Liver (tissue), 8 donors: ENCODE measurements at regions not wholly inside any gene's neighbourhood (a gene's known extent, or its start where the extent isn't known, plus 50 kb on each side); places are given as distances from the start of the nearest gene placed in this dataset.

Source experiments
- DNase-seq: peaks from one replicate; pipeline ENCODE4 v3.0.0-alpha.2; 2017; ENCODE audit warnings: low spot score
- H3K27ac ChIP-seq, 2 donors: one replicate each; pipeline ENCODE4 v1.7.0; 2013; ENCODE audit warnings: inconsistent platforms in 2 of 2, low read length in 2 of 2, control low read depth in 1 of 2, low read depth in 1 of 2, mild to moderate bottlenecking in 1 of 2
- H3K27me3 ChIP-seq, 4 donors: one replicate each; pipeline versions ENCODE4 v1.6.1 to v1.7.0; 2013; ENCODE audit warnings: low read length in 3 of 4, inconsistent platforms in 1 of 4, mild to moderate bottlenecking in 1 of 4, moderate library complexity in 1 of 4; ENCODE audit not compliant: control insufficient read depth in 4 of 4, insufficient read depth in 4 of 4
- H3K36me3 ChIP-seq, 4 donors: one replicate each; pipeline versions ENCODE4 v1.6.1 to v1.7.0; 2013; ENCODE audit warnings: low read length in 3 of 4, mild to moderate bottlenecking in 3 of 4, low read depth in 1 of 4, moderate library complexity in 1 of 4; ENCODE audit not compliant: control insufficient read depth in 4 of 4, insufficient read depth in 3 of 4
- H3K4me1 ChIP-seq, 4 donors: one replicate each; pipeline versions ENCODE4 v1.6.1 to v1.7.0; 2013; ENCODE audit warnings: low read length in 3 of 4, mild to moderate bottlenecking in 3 of 4, moderate library complexity in 1 of 4; ENCODE audit not compliant: control insufficient read depth in 4 of 4, insufficient read depth in 4 of 4
- H3K4me3 ChIP-seq, 3 donors: one replicate each; pipeline versions ENCODE4 v1.6.1 to v1.7.0; 2013; ENCODE audit warnings: low read length in 3 of 3, control low read depth in 1 of 3, low read depth in 1 of 3, mild to moderate bottlenecking in 1 of 3
- H3K9ac ChIP-seq, 2 donors: one replicate each; pipeline ENCODE4 v1.7.0; 2013; ENCODE audit warnings: low read length in 2 of 2, mild to moderate bottlenecking in 2 of 2, moderate library complexity in 2 of 2, control low read depth in 1 of 2, low read depth in 1 of 2
- H3K9me3 ChIP-seq, 4 donors: one replicate each; pipeline versions ENCODE4 v1.6.1 to v1.7.0; 2013; ENCODE audit warnings: low read length in 3 of 4; ENCODE audit not compliant: control insufficient read depth in 4 of 4
- ATF3 ChIP-seq: IDR thresholded peaks from 2 replicates; pipeline ENCODE4 v1.6.1; 2016; ENCODE audit warnings: antibody characterized with exemption
- CTCF ChIP-seq: fragments of 150-350 bp; IDR thresholded peaks from 2 replicates; pipeline ENCODE4 v1.5.1; 2017; ENCODE audit warnings: improper control_type of control experiment, low read depth, low read length; ENCODE audit not compliant: missing input control
- EGR1 ChIP-seq, 2 donors: IDR thresholded peaks; 2 replicates each; pipeline ENCODE4 v1.6.1; 2016 to 2018; ENCODE audit warnings: antibody characterized with exemption in 2 of 2, low read depth in 2 of 2
- FOXA1 ChIP-seq: IDR thresholded peaks from 2 replicates; pipeline ENCODE4 v1.6.1; 2016; ENCODE audit warnings: antibody characterized with exemption
- FOXA2 ChIP-seq: IDR thresholded peaks from 2 replicates; pipeline ENCODE4 v1.6.1; 2016; ENCODE audit warnings: antibody characterized with exemption
- GABPA ChIP-seq, 2 donors: IDR thresholded peaks in 1 of 2; conservative IDR thresholded peaks in 1 of 2; 2 replicates each; pipeline ENCODE4 v1.6.1; 2016; ENCODE audit warnings: antibody characterized with exemption in 2 of 2, mild to moderate bottlenecking in 1 of 2, moderate library complexity in 1 of 2
- HNF4A ChIP-seq, 2 donors: conservative IDR thresholded peaks; 2 replicates each; pipeline ENCODE4 v1.6.1; 2016; ENCODE audit warnings: antibody characterized with exemption in 2 of 2, mild to moderate bottlenecking in 2 of 2
- HNF4G ChIP-seq: IDR thresholded peaks from 2 replicates; pipeline ENCODE4 v1.6.1; 2016; ENCODE audit warnings: antibody characterized with exemption
- JUND ChIP-seq, 2 donors: IDR thresholded peaks; 2 replicates each; pipeline ENCODE4 v1.6.1; 2016; ENCODE audit warnings: antibody characterized with exemption in 2 of 2
- MAX ChIP-seq: IDR thresholded peaks from 2 replicates; pipeline ENCODE4 v1.6.1; 2016; ENCODE audit warnings: antibody characterized with exemption
- NR2F2 ChIP-seq: IDR thresholded peaks from 2 replicates; pipeline ENCODE4 v1.6.1; 2016; ENCODE audit warnings: antibody characterized with exemption
- RAD21 ChIP-seq, 2 donors: IDR thresholded peaks; 2 replicates each; pipeline ENCODE4 v1.6.1; 2016; ENCODE audit warnings: antibody characterized with exemption in 2 of 2, mild to moderate bottlenecking in 2 of 2
- REST ChIP-seq: IDR thresholded peaks from 2 replicates; pipeline ENCODE4 v1.6.1; 2016; ENCODE audit warnings: antibody characterized with exemption, mild to moderate bottlenecking
- RXRA ChIP-seq, 2 donors: IDR thresholded peaks; 2 replicates each; pipeline ENCODE4 v1.6.1; 2017 to 2018; ENCODE audit warnings: antibody characterized with exemption in 2 of 2, mild to moderate bottlenecking in 1 of 2
- SP1 ChIP-seq: IDR thresholded peaks from 2 replicates; pipeline ENCODE4 v1.6.1; 2018; ENCODE audit warnings: antibody characterized with exemption, mild to moderate bottlenecking
- TAF1 ChIP-seq: conservative IDR thresholded peaks from 2 replicates; pipeline ENCODE4 v1.6.1; 2016; ENCODE audit warnings: antibody characterized with exemption, mild to moderate bottlenecking
- YY1 ChIP-seq: IDR thresholded peaks from 2 replicates; pipeline ENCODE4 v1.6.1; 2016; ENCODE audit warnings: antibody characterized with exemption, mild to moderate bottlenecking
- ZBTB33 ChIP-seq: IDR thresholded peaks from 2 replicates; pipeline ENCODE4 v1.6.1; 2016; ENCODE audit warnings: antibody characterized with exemption
- WGBS: extraction: QIAGEN DNeasy Blood & Tissue Kit; methylation state at CpG from one replicate; pipeline ENCODE4 v1.1.7; 2013; 5-methylcytosine and 5-hydroxymethylcytosine counted together
- donor health status: healthy.
- donor health status: healthy.
- donor health status: healthy.
- donor health status: healthy.
- donor health status: healthy.

- Histone ChIP-seq H3K4me1 (peaks cover 0 to 9% (median 0%) of the 10 kb centered on the region in 4 donors), H3K9me3 (peaks cover 5 to 6% (median 5%) of the 10 kb centered on the region in 4 donors), H3K36me3 (no peaks in the 10 kb centered on the region), H3K9ac (no peak overlapping the region), H3K27me3 (no peaks in the 10 kb centered on the region), H3K4me3 (no peak overlapping the region), H3K27ac (no peak overlapping the region)
- WGBS = 34% methylated on average over 6 of the region's 6 CpGs
- TF ChIP-seq ZBTB33 = peak; percentile 57
- peak; percentile 69 to 78 for TF ChIP-seq RXRA (IDR thresholded peaks at IDR 0.05)
- peak; percentile 57 for TF ChIP-seq FOXA2
- peak in 1 of 2 donors; percentile 66 for TF ChIP-seq JUND (IDR thresholded peaks at IDR 0.05)
- TF ChIP-seq NR2F2 = no peak
- peak; percentile 63 for TF ChIP-seq HNF4G
- TF ChIP-seq YY1 = no peak
- no peak for TF ChIP-seq EGR1 (IDR thresholded peaks at IDR 0.05; ENCODE audit: low read depth in 2 of 2)
- TF ChIP-seq RAD21 (IDR thresholded peaks at IDR 0.05) = peak; percentile 17 to 24
- no peak for TF ChIP-seq CTCF
- no peak for TF ChIP-seq GABPA (IDR thresholded peaks at IDR 0.05 in 1 of 2, conservative IDR thresholded peaks at IDR 0.05 in 1 of 2)
- TF ChIP-seq SP1 = peak; percentile 74
- TF ChIP-seq MAX = no peak
- no peak for TF ChIP-seq TAF1
- peak; percentile 83 to 89 for TF ChIP-seq HNF4A (conservative IDR thresholded peaks at IDR 0.05)
- TF ChIP-seq REST = no peak
- no peak for TF ChIP-seq FOXA1
- no peak for TF ChIP-seq ATF3
- DNase-seq = no peak
Measured at GRCh38 chr2:149651229-149651628, 63.7 kb upstream of the MMADHC start.
